ENCODE measurements at regions not wholly inside any gene's neighbourhood (a gene's known extent, or its start where the extent isn't known, plus 50 kb on each side); places are given as distances from the start of the nearest gene placed in this dataset.
"Not testable (repeated sequence)": the region's sequence is repeated elsewhere in the genome, so short reads cannot be mapped to it uniquely, and the experiment has no call there.

- not testable (repeated sequence) for H3K27ac ChIP-seq
Observed at GRCh38 chr1:146710838-146711521, 227.1 kb upstream of the NBPF12 start.

DNA sequence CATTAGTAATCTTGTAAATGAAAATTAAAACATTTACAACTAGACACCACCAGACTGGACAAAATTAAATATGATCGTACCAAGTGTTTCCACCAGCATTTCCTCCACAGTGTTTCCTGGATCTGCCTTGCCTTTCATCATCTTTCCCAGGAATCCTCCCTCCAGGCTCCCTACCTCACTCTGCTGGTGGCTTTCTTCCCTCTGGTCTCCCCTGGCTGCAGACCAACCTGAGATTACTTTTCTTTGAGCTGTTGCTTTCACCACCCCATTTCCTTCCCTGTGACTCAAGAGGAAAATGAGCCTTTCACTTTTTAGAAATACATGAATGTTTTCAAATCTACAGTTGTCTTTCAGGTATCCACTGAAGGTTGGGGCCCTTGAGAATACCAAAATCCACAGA is 228.8 kb upstream of the NBPF12 start:
- H3K27ac ChIP-seq, result not testable (repeated sequence)

- not testable (repeated sequence) for H3K27ac ChIP-seq
Observed at GRCh38 chr1:146704162-146704724, 233.9 kb upstream of the NBPF12 start.

DNA sequence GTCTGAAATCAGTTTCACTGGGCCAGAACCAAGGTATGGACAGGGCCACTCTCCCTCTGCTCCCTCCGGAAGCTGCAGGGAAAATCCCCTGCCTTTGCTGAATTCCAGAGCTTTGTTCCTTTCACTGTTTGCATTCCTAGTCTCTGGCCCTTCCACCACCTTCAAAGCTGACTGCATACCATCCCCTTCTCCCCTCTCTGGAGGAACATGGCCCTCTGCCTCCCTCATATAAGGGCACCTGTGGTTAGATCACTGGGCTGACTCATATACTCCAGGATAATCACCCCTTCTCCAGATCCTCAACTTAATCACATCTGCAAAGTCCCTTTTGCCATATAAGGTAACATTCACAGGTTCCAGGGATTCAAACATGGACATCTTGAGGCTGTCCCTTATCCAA is 236.8 kb upstream of the NBPF12 start:
- not testable (repeated sequence) for H3K27ac ChIP-seq

DNA sequence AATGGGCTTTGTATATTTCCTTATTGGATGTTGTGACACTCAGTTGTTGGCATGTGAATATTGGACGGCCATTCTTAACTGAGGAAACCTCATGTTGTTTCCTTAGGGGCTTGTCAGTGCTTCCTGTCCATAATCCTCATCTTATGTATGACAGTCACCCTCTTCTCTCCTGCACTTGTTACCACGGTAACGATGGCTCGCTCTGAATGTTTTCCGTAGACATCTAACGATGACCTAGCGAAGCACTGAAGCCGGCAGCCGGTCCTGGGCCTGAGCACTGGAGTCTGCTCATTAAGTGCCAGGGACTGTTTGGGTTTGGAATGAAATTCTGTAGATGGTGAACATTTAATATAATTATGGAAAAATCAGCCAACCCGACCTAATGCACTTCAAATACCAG is 242.7 kb upstream of the NBPF12 start:
- H3K27ac ChIP-seq, result not testable (repeated sequence)

DNA sequence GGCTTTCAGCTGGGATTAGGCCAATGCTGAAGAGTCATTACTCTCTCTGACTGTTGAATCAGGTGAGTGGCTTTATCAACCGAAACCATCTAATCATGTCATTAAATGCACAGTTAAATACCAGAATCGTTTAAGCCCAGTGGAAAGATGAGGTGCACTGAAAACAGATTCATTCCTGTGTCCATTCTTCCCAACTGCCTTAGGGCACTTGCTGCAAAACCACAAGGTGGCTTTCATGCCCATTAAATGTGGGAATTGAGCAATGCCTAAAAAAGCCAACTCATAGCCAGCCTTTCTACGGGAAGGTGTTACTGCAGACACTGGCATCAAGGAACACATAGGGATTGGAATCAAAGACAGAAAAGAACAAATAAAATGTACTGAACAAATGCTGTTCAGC is 246.3 kb upstream of the NBPF12 start:
- not testable (repeated sequence) for H3K27ac ChIP-seq

DNA sequence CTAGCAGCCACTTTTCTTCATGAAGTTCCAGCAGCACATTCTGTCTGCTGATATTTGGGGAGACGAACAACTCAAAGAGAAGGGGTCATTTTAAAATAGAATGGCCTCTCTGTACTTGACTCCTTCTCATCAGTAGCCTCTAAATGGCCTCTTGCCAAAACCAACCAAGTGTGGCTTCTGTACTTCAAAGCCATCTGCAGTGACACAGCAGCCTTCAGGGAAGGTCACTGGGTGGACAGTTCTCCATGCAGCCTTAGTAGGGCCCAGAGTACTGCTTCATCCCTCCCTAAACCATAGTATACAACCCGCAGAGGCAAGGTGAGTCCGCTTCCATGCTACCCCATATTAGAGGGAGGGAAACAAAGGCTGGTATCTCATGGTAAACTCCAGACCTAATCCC is 249.2 kb upstream of the NBPF12 start:
- H3K27ac ChIP-seq, result not testable (repeated sequence)

GRCh38 chr1:146686777-146687366 is 251.3 kb upstream of the NBPF12 start:
- H3K27ac ChIP-seq, result not testable (repeated sequence)

DNA sequence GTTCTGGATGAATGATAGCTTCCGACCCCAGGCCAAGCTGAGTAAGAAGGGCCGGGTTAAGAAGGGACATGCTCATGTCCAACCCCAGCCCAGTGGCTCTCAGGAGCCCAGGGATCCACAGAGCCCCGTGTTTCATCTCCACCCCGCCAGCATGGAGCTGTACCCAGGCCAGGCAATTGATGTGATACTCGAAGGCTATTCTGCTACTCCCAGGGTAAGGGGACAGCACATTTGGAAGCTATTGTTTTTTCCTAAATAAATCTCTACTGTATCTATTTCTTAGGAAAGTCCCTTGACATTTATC is 255.0 kb upstream of the NBPF12 start:
- not testable (repeated sequence) for H3K27ac ChIP-seq

GRCh38 chr1:146682227-146683125 is 255.6 kb upstream of the NBPF12 start:
- not testable (repeated sequence) for H3K27ac ChIP-seq

GRCh38 chr1:146673729-146674299 is 264.3 kb upstream of the NBPF12 start:
- not testable (repeated sequence) for H3K27ac ChIP-seq

- H3K27ac ChIP-seq, result not testable (repeated sequence)
Observed at GRCh38 chr1:146672608-146673007, 265.5 kb upstream of the NBPF12 start.

DNA sequence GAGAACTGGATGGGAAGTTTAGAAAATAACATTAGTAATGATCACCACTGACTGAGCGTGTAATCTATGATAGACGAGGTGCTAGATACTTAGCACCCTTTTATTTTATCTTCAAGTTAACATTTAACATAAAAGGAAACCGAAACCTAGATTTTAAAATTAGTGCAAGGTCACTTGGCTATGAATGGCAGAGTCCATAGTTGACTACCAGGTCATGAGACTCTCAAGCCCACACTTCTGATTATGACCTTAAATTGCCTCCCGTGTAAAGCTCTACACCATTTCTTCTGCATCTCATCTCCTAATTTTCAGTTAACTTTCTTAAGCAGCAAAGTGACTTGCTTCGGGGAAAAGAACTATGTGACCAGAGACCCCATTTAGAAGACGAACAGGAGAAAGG is 266.5 kb upstream of the NBPF12 start:
- not testable (repeated sequence) for H3K27ac ChIP-seq

DNA sequence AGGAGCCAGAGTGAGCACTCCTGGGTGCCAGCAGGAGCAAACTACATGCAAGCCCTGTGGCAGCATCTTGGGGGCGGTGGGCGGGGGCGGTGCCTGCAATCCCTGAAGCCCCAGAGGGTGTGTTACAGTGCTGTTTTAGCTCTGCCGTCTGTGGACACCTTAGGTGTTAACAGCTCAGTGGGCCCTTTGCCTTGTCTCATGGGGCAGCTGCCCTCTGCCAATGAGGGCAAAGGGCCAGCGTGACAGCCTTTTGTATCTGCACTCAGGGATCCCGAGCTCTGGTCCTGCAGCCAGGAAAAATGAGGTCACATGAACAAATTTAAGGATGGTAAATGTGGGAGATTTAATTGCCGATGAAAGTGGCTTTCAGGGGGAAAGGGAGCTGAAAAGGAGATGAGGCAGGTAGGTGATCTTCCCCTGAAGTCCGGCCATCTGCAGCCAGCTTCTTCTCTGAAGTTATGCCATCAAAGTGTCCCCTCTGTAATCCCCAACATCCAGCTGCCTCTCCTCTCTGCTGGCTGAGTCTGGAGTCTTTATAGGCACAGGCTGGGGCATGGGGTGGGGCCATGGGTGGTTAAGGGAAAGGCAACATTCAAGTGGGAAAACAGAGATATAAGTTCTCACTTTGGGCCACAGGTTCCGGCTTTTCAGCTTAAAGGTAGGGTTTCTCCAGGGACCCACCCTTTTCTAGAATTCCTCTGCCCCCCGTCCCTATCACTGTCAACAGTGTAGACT is 267.1 kb upstream of the NBPF12 start:
- not testable (repeated sequence) for H3K27ac ChIP-seq

DNA sequence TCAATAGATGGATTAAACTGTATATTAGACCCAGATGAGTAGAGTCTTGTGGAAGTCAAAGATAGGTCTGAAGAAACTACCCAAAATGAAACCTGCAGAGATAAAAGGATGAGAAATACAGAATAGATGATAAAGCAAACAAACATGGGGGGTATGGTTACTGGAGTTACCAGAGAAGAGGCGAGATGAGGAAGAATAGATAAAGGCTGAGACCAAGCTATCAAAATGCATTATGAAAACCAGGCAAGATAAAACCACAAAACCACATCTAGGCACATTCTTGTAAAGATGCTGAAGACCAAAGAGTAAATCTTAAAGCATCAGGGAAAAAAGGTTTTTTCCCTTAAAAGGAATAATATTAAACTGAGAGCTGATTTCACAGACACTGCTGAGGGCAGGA is 271.8 kb upstream of the NBPF12 start:
- H3K27ac ChIP-seq, result not testable (repeated sequence)

DNA sequence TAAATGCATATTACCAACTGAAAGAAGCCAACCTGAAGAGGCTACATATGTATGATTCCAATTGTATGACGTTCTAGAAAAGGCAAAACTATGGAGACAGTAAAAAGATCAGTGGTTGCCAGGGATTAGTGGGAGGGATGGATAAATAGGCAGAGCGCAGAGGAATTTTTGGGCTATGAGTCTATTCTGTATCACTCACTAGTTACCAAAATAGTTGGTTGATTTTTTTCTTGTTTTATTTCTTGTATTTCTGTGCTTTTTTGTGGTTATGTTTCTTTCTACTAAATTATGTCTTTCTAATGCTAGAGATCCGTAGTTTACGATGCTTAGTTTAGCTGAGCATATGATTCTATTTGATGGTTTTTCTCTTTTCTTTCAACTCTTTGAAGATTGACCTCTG is 277.9 kb upstream of the NBPF12 start:
- H3K27ac ChIP-seq, result not testable (repeated sequence)

DNA sequence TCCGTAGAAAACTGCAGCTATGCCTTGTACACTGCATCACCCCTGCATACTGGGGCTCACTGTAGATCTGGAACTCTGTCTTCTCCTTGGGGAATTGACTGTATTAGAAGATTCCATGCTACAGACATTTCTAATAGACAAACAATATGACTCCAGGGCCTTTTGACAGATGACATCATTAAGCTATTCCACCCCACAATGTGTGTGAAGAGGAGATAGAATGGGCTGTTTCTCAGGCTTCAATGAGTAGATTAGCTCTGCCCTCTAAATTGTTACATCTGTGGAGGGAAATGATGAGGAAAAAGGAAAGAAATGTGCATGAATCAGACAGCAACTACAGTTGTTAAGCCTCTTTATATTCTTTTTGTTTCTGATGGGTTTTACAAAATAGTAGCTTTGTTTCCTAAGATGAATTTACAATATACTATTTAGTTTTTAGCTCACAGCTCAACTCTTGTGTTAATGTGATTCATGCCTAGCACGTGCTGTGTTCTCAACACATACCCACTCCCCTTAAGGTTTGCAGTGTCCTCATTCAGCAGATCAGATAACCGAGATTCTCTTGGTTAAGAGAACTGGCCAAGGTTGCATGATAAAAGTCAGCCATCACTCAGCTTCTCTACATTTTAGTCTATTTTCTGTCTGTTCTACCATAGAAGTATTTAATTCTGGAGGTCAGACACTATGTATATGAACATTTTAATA is 281.6 kb upstream of the NBPF12 start:
- not testable (repeated sequence) for H3K27ac ChIP-seq

GRCh38 chr1:146654763-146655162 is 283.4 kb upstream of the NBPF12 start:
- not testable (repeated sequence) for H3K27ac ChIP-seq

- H3K27ac ChIP-seq, result not testable (repeated sequence)
Observed at GRCh38 chr1:146645978-146646604, 292.0 kb upstream of the NBPF12 start.

DNA sequence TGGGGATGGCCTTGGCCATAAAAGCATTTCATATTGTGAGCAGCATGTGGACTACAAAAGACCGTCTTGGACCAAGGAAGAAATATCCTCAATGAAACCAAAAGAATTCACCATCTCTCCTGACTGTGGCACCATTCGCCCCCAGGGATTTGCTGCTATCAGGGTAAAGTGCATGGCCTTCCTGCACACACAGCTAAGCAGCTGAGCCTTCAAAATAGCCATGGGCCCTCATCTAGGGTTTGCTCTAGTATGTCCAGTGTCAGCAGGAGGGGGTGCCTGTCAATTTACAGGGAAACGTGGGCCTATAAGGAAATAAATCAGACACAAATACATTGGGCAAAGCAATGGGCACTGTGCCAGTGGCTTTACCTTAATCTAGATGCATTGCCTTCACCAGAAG is 296.6 kb upstream of the NBPF12 start:
- not testable (repeated sequence) for H3K27ac ChIP-seq

- not testable (repeated sequence) for H3K27ac ChIP-seq
Observed at GRCh38 chr1:146640671-146641070, 297.5 kb upstream of the NBPF12 start.

Measured in VCaP (cell line).